Vagina (tissue), 2 donors: ENCODE measurements at regions not wholly inside any gene's neighbourhood (a gene's known extent, or its start where the extent isn't known, plus 50 kb on each side); places are given as distances from the start of the nearest gene placed in this dataset.

Source experiments
- DNase-seq, 2 donors: peaks; one replicate each; pipeline ENCODE4 v3.0.0-alpha.2; 2017; ENCODE audit errors: extremely low spot score in 2 of 2
- H3K27ac ChIP-seq: fragments of 200-600 bp; sonication (generic); one replicate; pipeline ENCODE4 v1.5.1; 2019
- H3K27me3 ChIP-seq: fragments of 200-600 bp; sonication (generic); one replicate; pipeline ENCODE4 v1.5.1; 2019
- H3K36me3 ChIP-seq, 2 donors: fragments of 200-600 bp; sonication (generic); one replicate each; pipeline ENCODE4 v1.5.1; 2017 to 2019
- H3K4me1 ChIP-seq: fragments of 200-600 bp; sonication (generic); one replicate; pipeline ENCODE4 v1.5.1; 2019
- H3K4me3 ChIP-seq, 2 donors: fragments of 200-600 bp; sonication (generic); 1 replicate in 1 of 2; 2 replicates in 1 of 2; pipeline ENCODE4 v1.5.1; 2016 to 2019
- H3K9me3 ChIP-seq: fragments of 200-600 bp; sonication (generic); one replicate; pipeline ENCODE4 v1.5.1; 2019
- POLR2A ChIP-seq, 2 donors: fragments of 450-650 bp; IDR thresholded peaks; one replicate each; pipeline ENCODE4 v1.6.1; 2017; ENCODE audit warnings: antibody characterized with exemption in 2 of 2, mild to moderate bottlenecking in 2 of 2, moderate library complexity in 2 of 2
- POLR2AphosphoS5 ChIP-seq, 2 donors: sonication (generic); formaldehyde crosslinking; IDR thresholded peaks; one replicate each; pipeline ENCODE4 v1.9.0; 2017; ENCODE audit warnings: antibody characterized with exemption in 2 of 2, mild to moderate bottlenecking in 2 of 2, low read depth in 1 of 2; ENCODE audit not compliant: insufficient read depth in 1 of 2
- intact Hi-C: fragments of 100-400 bp; cut with DNase I; formaldehyde crosslinking; loops from one replicate; pipeline ENCODE4 v1.15.1; 2023
- TF ChIP-seq, protein P1 (sequence below), 3 experiments: fragments of 450-650 bp in 2 of 3; fragments of 200-600 bp in 1 of 3; sonication (generic) in 1 of 3; IDR thresholded peaks; one replicate each; pipeline ENCODE4 v1.5.1; 2017 to 2019; ENCODE audit warnings: antibody characterized with exemption in 3 of 3, mild to moderate bottlenecking in 2 of 3, moderate library complexity in 2 of 3

DNA sequence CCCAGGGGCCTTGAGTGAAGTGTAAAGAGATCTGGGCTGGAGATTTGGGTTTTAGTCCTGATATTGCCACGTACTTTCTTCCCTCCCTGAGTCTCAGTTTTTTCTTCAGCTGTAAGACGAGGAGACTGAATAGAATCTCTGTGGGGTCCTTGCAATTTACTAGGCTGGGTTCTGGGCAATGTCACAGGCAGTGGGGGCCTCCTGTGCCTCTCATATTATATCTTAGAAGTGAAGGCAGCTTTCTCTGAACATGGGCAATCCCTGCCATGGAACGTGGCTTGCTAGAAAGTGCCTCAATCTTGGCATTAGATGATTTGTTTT, 62.0 kb upstream of the PTPRJ start:
- peak overlapping the region; percentile 71 for H3K27ac ChIP-seq
- no peaks in the 10 kb centered on the region for H3K27me3 ChIP-seq
- H3K9me3 ChIP-seq = no peaks in the 10 kb centered on the region
- intact Hi-C loops = loop anchor here (10.0 kb wide), 1 partner anchor 46 kb away; no protein-coding TSS in a partner anchor
- peaks cover 27% of the 10 kb centered on the region for H3K4me1 ChIP-seq
- no peaks in the 10 kb centered on the region for H3K36me3 ChIP-seq
- no peak for TF ChIP-seq POLR2A (IDR thresholded peaks at IDR 0.05)
- TF ChIP-seq, protein P1, sequence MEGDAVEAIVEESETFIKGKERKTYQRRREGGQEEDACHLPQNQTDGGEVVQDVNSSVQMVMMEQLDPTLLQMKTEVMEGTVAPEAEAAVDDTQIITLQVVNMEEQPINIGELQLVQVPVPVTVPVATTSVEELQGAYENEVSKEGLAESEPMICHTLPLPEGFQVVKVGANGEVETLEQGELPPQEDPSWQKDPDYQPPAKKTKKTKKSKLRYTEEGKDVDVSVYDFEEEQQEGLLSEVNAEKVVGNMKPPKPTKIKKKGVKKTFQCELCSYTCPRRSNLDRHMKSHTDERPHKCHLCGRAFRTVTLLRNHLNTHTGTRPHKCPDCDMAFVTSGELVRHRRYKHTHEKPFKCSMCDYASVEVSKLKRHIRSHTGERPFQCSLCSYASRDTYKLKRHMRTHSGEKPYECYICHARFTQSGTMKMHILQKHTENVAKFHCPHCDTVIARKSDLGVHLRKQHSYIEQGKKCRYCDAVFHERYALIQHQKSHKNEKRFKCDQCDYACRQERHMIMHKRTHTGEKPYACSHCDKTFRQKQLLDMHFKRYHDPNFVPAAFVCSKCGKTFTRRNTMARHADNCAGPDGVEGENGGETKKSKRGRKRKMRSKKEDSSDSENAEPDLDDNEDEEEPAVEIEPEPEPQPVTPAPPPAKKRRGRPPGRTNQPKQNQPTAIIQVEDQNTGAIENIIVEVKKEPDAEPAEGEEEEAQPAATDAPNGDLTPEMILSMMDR (IDR thresholded peaks at IDR 0.05) = no peak
- no peak for TF ChIP-seq POLR2AphosphoS5 (IDR thresholded peaks at IDR 0.05; ENCODE audit: insufficient read depth in 1 of 2, low read depth in 1 of 2)
- no peak for DNase-seq
- peak overlapping the region in 1 of 2 donors; percentile 21 for H3K4me3 ChIP-seq

DNA sequence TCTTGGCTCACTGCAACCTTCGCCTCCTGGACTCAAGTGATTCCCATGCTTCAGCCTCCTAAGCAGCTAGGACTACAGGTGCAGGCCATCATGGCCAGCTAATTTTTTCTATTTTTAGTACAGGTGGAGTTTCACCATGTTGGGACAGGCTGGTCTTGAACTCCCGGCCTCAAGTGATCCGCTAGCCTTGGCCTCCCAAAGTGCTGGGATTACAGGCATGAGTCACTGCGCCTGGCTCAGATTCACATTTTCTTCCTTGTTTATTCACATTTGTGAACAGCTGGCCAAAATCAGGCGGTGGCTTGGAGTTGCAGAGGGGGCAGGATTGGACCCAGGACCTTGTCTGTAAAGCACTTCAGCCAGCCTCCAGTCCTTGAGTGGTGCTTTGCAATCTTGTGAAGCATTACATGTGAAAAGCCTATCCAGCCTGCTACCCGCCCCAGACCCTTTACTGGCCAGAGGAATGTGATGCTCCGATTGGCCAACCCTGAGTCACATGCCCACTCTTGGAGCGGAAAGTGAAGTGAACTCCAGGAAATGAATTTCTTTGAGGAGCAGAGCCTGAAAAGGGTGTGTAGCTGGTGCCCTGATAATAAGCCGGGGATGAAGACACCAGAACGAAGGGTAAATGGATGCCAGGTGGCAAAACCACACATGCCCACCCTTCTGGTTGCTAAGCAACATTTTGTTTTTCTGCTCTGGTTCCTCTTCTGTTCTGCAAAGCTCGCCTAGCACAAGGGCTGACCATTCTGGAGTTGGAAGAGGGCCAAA, 62.6 kb upstream of the PTPRJ start:
- TF ChIP-seq, protein P1 (IDR thresholded peaks at IDR 0.05) = no peak
- TF ChIP-seq POLR2AphosphoS5 (IDR thresholded peaks at IDR 0.05; ENCODE audit: insufficient read depth in 1 of 2, low read depth in 1 of 2) = peak; percentile 57 to 64
- no peak for TF ChIP-seq POLR2A (IDR thresholded peaks at IDR 0.05)
- Histone ChIP-seq H3K36me3 (no peaks in the 10 kb centered on the region), H3K4me3 (peak overlapping the region in 1 of 2 donors; percentile 21), H3K4me1 (peaks cover 27% of the 10 kb centered on the region), H3K9me3 (no peaks in the 10 kb centered on the region), H3K27ac (peak overlapping the region; percentile 71), H3K27me3 (no peaks in the 10 kb centered on the region)
- peak in 1 of 2 donors; percentile 98 for DNase-seq
- intact Hi-C loops = loop anchor here (10.0 kb wide), 1 partner anchor 47 kb away; no protein-coding TSS in a partner anchor

DNA sequence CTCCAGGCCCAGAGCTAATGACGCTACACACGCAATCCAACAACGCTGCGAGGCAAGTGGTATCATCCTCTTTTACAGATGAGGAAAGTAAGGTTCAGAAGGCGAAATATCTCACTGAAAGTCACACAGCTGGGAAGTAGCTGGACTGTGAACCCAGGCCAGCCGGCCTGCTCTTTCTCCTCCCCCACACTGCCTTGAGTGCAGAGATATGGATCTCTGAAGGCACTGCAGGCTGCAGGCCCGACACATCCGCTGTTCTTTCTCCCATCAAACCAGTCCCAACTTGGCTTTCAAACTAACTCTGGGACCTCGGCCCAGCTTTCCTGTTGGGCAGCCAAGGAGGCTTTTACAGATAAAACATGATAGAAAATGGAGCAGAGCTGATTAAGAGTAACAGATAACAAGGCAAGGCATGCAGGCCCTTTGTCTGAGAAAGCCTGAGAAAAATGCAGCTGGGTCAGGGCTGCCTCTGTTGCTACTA, 64.0 kb upstream of the PTPRJ start:
- Histone ChIP-seq H3K27ac (peak overlapping the region; percentile 71), H3K4me3 (no peak overlapping the region), H3K9me3 (no peaks in the 10 kb centered on the region), H3K4me1 (peaks cover 27% of the 10 kb centered on the region), H3K27me3 (no peaks in the 10 kb centered on the region), H3K36me3 (no peaks in the 10 kb centered on the region)
- intact Hi-C loops = loop anchor here (10.0 kb wide), 1 partner anchor 48 kb away; no protein-coding TSS in a partner anchor
- no peak for TF ChIP-seq POLR2A (IDR thresholded peaks at IDR 0.05)
- peak; percentile 36 to 74 for TF ChIP-seq POLR2AphosphoS5 (IDR thresholded peaks at IDR 0.05; ENCODE audit: insufficient read depth in 1 of 2, low read depth in 1 of 2)
- no peak for DNase-seq

DNA sequence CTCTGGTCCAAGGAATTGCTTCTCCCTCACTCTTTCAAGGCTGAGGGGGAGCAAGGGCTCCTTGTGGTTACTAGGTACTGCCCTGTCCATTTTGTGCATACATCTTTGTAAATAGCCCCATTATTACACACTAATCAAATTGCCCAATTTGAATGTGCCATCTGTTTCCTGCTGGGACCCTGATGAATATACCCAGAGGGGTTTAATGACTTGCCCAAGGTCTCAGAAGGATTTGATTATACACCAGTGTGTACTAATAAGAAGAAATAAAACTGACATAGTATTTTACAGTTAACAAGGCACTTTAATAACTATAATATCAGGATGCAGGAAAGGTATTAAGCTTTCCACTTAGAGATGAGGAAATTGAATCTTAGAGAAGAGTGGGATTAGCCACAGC, 64.6 kb upstream of the PTPRJ start:
- peak overlapping the region; percentile 71 for H3K27ac ChIP-seq
- peaks cover 27% of the 10 kb centered on the region for H3K4me1 ChIP-seq
- intact Hi-C loops = loop anchor here (10.0 kb wide), 1 partner anchor 49 kb away; no protein-coding TSS in a partner anchor
- H3K27me3 ChIP-seq = no peaks in the 10 kb centered on the region
- H3K36me3 ChIP-seq = no peaks in the 10 kb centered on the region
- no peak for DNase-seq
- no peaks in the 10 kb centered on the region for H3K9me3 ChIP-seq
- H3K4me3 ChIP-seq = no peak overlapping the region
- no peak for TF ChIP-seq POLR2AphosphoS5 (IDR thresholded peaks at IDR 0.05; ENCODE audit: insufficient read depth in 1 of 2, low read depth in 1 of 2)
- no peak for TF ChIP-seq POLR2A (IDR thresholded peaks at IDR 0.05)
- TF ChIP-seq, protein P1 (IDR thresholded peaks at IDR 0.05) = no peak

DNA sequence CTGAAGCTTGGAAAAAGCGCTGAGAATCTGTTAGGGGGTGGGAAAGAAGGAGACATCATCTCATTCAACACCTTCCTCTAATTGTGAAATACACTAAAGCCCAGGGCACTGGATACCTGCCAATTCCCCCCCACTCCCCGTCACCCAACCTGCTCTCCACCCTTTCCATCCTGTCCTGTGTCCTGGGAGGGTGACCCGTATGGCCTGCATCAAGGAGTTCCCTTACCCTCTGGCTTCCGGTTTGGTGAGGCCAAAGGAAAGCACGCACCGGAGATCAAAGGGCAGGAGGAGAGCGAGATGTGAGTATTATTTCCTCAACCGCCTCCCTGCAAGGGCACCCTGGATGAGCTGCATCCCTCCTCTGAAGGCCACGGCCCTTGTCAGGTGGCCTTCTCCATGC, 65.0 kb upstream of the PTPRJ start:
- no peaks in the 10 kb centered on the region for H3K27me3 ChIP-seq
- H3K9me3 ChIP-seq = no peaks in the 10 kb centered on the region
- no peak overlapping the region for H3K4me3 ChIP-seq
- H3K27ac ChIP-seq = peak overlapping the region; percentile 71
- peaks cover 27% of the 10 kb centered on the region for H3K4me1 ChIP-seq
- intact Hi-C loops = loop anchor here (10.0 kb wide), 1 partner anchor 49 kb away; no protein-coding TSS in a partner anchor
- no peaks in the 10 kb centered on the region for H3K36me3 ChIP-seq
- no peak for DNase-seq
- TF ChIP-seq POLR2A (IDR thresholded peaks at IDR 0.05) (no peak), POLR2AphosphoS5 (IDR thresholded peaks at IDR 0.05; ENCODE audit: insufficient read depth in 1 of 2, low read depth in 1 of 2) (no peak)
- TF ChIP-seq, protein P1 (IDR thresholded peaks at IDR 0.05) = no peak
